Skeletal muscle satellite cell (primary cell): ENCODE measurements at regions not wholly inside any gene's neighbourhood (a gene's known extent, or its start where the extent isn't known, plus 50 kb on each side); places are given as distances from the start of the nearest gene placed in this dataset.

ENCODE experiments used
- H3K27me3 ChIP-seq: 2 replicates; pipeline ENCODE4 v1.7.0; 2013; ENCODE audit warnings: low read length; ENCODE audit not compliant: control insufficient read depth, insufficient read depth
- H3K36me3 ChIP-seq: 2 replicates; pipeline ENCODE4 v1.7.0; 2013; ENCODE audit warnings: mild to moderate bottlenecking, control low read depth, low read length; ENCODE audit not compliant: insufficient read depth
- H3K4me1 ChIP-seq: 2 replicates; pipeline ENCODE4 v1.7.0; 2013; ENCODE audit warnings: low read length; ENCODE audit not compliant: control insufficient read depth, insufficient read depth
- H3K4me2 ChIP-seq: 2 replicates; pipeline ENCODE4 v1.7.0; 2013; ENCODE audit warnings: mild to moderate bottlenecking, low read length
- H3K4me3 ChIP-seq: 2 replicates; pipeline ENCODE4 v1.7.0; 2013; ENCODE audit warnings: low read length
- H3K9ac ChIP-seq: 2 replicates; pipeline ENCODE4 v1.7.0; 2013; ENCODE audit warnings: mild to moderate bottlenecking, low read depth, low read length, moderate library complexity
- H3K9me3 ChIP-seq: replicated peaks from 2 replicates; pipeline ENCODE4 v1.7.0; 2013; ENCODE audit warnings: mild to moderate bottlenecking, control low read depth, low read length

DNA sequence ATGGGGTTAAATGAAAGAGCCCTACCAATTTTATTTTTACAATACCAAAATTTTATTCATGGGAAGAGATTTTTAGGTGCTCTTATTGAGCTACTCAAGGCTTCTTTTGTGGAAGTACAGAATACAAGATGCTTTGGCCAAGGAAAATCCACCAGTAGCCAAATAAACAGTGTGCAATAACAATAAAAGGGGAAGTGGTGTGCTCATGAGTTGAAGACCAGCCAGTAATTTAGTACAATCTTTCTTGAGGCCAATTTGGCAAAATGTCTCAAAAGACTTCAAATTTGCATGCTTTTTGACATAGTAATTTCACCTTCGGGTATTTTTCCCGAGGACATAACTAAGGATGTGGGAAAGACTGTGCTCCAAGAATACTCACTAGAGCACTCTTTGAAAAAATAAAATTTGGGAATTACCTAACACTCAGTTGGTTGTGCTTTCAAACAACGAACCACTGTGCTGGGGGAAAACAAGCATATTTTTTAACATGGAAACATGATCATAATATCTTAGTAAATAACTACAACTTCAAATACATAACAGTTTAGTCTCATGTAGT, 294.0 kb downstream of the DIPK2A start:
- no peak overlapping the region for H3K4me3 ChIP-seq
- H3K9me3 ChIP-seq: no peaks in the 10 kb centered on the region
- peaks cover 4% of the 10 kb centered on the region for H3K4me1 ChIP-seq
- no peak overlapping the region for H3K9ac ChIP-seq
- H3K27me3 ChIP-seq: no peaks in the 10 kb centered on the region
- H3K36me3 ChIP-seq: no peaks in the 10 kb centered on the region
- no peak overlapping the region for H3K4me2 ChIP-seq

DNA sequence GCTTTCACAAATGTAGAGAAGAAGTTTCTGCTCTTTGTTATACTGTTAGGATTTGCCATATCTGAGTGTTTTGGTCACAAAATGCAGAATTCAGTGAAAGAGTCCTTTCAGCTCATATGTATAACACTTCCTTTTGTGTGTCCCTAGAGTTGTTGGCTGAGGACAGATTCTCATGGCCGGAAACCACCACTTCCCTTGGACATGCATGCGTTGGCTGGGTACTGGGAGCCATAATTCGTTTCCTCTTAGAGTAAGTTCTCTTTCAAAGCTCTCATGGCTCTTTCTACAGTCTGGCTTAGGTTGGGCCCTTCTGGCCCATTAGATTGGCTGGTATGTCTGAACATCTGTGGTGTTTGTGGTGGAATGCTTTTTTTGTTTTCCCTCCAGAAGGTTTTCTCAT, 298.5 kb downstream of the DIPK2A start:
- H3K4me3 ChIP-seq: no peak overlapping the region
- no peak overlapping the region for H3K9ac ChIP-seq
- H3K4me2 ChIP-seq: no peak overlapping the region
- peaks cover 11% of the 10 kb centered on the region for H3K4me1 ChIP-seq
- H3K27me3 ChIP-seq: no peaks in the 10 kb centered on the region
- no peaks in the 10 kb centered on the region for H3K36me3 ChIP-seq
- H3K9me3 ChIP-seq: no peaks in the 10 kb centered on the region

DNA sequence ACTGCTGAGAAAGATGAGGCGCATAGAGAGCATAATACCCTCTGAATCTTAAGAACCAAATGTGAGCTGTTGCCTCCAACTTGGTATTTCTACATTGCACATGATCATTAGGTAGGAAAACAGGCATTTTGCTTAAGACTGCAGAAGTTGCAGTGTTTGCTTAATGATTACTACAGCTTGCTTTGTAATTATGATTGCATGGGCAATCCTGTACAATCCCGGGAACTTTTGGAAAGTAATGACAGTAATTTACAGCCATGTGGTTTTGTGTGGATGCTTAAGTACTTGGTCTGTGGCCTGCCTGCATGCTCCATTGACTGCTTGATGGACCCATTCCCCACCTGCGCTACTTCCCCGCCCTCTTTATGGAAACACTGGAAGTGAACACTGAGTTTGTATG, 301.1 kb downstream of the DIPK2A start:
- no peaks in the 10 kb centered on the region for H3K9me3 ChIP-seq

DNA sequence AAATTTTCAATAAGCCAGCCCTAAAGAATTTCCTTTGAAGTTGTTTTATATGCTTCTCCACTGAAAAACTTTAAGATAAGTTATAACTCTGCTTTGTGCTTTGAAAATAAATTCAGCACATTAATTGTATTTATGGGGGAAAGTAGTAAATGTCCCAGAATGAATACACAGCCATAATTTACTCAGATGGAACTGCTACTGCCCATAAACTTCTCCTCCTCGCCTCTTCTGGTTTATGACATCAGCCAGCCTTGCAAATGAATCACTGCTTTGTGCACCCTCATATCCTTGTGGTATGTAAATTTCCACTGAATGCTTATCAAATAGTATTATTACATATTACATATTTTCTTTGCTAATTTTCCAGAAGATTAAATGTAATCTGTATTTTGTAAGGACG, 302.0 kb downstream of the DIPK2A start:
- H3K9me3 ChIP-seq: no peaks in the 10 kb centered on the region
- no peak overlapping the region for H3K4me3 ChIP-seq
- H3K4me2 ChIP-seq: no peak overlapping the region
- H3K4me1 ChIP-seq: peaks cover 8% of the 10 kb centered on the region
- no peaks in the 10 kb centered on the region for H3K36me3 ChIP-seq
- no peaks in the 10 kb centered on the region for H3K27me3 ChIP-seq
- no peak overlapping the region for H3K9ac ChIP-seq

More for the DNA sequence above, 301.1 kb downstream of the DIPK2A start:
- Histone ChIP-seq H3K36me3 (no peaks in the 10 kb centered on the region), H3K4me3 (no peak overlapping the region), H3K9ac (no peak overlapping the region), H3K4me1 (peaks cover 8% of the 10 kb centered on the region), H3K27me3 (no peaks in the 10 kb centered on the region), H3K4me2 (no peak overlapping the region)

DNA sequence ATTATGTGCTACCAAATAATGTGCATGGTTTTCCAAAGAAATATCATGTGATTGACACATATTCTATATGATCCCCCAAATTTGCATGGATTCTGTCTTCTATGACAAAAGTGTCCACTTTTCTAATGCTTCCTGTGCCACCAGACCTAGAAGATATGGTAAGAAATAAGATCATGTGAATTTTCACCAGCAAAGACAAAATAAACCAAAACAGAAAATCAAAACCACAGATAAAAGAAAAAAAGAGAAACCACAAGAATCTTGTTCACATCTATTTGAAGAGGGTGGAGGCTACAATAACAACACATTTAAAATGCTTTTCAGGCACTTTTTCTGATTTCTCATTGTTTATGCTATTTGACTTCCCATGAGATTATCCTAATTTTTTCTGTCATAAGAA, 303.4 kb downstream of the DIPK2A start:
- Histone ChIP-seq H3K4me3 (no peak overlapping the region), H3K36me3 (no peaks in the 10 kb centered on the region), H3K4me1 (peaks cover 8% of the 10 kb centered on the region), H3K9ac (no peak overlapping the region), H3K9me3 (no peaks in the 10 kb centered on the region), H3K4me2 (no peak overlapping the region), H3K27me3 (no peaks in the 10 kb centered on the region)

DNA sequence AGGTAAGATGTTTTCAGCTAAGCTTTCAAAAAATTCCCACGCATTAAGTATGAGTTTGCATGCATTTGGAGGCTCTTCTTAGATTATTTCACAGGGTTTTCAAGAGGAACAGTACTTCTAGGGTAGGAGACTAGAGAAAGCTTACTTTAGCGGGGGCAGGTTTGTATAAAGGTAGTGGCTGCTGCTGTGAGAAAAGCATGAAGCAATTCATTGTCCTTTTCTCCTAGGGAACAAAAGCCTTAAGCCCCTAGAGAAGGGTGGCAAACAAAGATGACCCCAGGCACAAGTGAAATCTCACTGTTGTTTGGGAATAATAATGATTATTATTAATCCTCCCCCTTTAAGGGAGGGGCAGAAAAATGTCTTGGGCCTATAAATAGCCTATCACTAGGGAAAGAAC, 310.7 kb downstream of the DIPK2A start:
- Histone ChIP-seq H3K27me3 (no peaks in the 10 kb centered on the region), H3K4me3 (no peak overlapping the region), H3K9me3 (no peaks in the 10 kb centered on the region), H3K4me1 (no peaks in the 10 kb centered on the region), H3K4me2 (no peak overlapping the region), H3K36me3 (no peaks in the 10 kb centered on the region), H3K9ac (no peak overlapping the region)

DNA sequence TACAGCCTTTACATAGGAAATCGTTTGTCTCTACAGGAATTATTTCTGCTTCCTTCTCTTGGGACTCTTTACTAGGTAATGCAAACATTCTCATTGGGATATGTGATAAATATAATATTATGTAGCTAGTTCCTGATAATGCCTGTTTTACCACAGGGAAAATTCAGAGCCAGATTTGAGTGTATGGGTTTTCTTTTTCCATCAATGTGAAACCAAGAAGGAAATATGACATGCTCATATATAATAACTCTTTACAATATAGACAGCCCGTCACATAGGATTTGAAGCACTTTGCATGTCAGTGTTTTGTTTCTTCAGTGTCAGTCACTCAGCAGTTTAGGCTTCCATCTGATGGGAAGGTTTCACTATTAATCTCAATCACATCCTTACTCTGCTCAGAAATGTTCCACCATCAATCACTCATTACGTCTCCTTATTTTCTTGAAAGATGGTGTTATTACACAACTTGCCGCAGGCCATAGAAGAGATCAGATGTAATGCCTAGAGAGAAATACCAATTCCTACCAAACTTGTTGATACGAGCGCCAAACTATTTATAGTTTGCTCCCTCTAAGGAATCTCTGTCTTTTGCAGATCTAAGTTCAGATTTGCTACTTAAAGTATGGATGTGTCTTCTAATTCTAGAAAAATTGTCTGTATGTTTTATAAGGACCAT, 314.8 kb downstream of the DIPK2A start:
- H3K9ac ChIP-seq: no peak overlapping the region
- no peaks in the 10 kb centered on the region for H3K36me3 ChIP-seq
- no peak overlapping the region for H3K4me3 ChIP-seq

DNA sequence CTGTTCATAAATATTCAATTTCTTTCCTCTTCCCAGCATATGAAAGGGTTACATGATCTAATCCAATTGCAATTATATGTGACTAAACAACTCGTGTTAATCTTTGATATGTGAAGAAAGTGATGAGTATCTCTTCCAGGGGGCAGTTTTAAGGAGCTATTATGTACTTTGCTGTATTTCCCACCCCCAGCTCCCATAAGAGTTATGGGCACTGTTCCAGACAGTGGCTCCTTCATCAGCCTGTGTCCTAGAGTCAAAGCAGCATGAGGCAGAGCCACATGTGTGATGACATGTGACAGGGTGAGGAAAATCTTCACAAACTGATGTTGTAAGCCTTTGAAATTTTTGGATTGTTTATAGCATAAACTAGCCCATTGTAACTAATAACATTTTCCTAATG, 315.4 kb downstream of the DIPK2A start:
- H3K27me3 ChIP-seq: no peaks in the 10 kb centered on the region
- H3K36me3 ChIP-seq: no peaks in the 10 kb centered on the region
- H3K4me3 ChIP-seq: no peak overlapping the region
- H3K9ac ChIP-seq: no peak overlapping the region
- no peak overlapping the region for H3K4me2 ChIP-seq
- no peaks in the 10 kb centered on the region for H3K4me1 ChIP-seq
- H3K9me3 ChIP-seq: no peaks in the 10 kb centered on the region

More for the DNA sequence above, 314.8 kb downstream of the DIPK2A start:
- no peaks in the 10 kb centered on the region for H3K4me1 ChIP-seq
- no peak overlapping the region for H3K4me2 ChIP-seq
- H3K27me3 ChIP-seq: no peaks in the 10 kb centered on the region
- H3K9me3 ChIP-seq: no peaks in the 10 kb centered on the region

DNA sequence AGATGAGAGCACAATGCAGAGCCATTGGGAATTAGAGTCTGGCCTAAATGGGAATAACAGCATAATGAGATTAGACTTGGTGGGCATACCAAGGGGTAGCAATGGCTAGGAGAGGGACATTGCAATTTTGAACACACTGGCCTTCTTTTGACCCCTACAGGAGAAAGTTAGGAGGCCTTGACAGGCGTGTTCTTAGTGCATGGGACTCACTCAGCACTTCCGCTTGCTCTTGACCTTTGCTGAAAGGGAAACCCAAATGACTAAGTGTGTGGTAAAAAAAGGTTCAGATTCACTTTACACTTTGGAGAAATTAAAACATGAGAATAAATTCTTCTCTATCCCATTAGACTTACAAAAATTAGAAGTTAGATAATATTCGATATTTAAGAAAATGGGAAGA, 317.4 kb downstream of the DIPK2A start:
- no peaks in the 10 kb centered on the region for H3K27me3 ChIP-seq
- H3K36me3 ChIP-seq: no peaks in the 10 kb centered on the region
- H3K9me3 ChIP-seq: no peaks in the 10 kb centered on the region
- H3K4me2 ChIP-seq: no peak overlapping the region
- H3K4me1 ChIP-seq: no peaks in the 10 kb centered on the region
- H3K4me3 ChIP-seq: no peak overlapping the region
- H3K9ac ChIP-seq: no peak overlapping the region

DNA sequence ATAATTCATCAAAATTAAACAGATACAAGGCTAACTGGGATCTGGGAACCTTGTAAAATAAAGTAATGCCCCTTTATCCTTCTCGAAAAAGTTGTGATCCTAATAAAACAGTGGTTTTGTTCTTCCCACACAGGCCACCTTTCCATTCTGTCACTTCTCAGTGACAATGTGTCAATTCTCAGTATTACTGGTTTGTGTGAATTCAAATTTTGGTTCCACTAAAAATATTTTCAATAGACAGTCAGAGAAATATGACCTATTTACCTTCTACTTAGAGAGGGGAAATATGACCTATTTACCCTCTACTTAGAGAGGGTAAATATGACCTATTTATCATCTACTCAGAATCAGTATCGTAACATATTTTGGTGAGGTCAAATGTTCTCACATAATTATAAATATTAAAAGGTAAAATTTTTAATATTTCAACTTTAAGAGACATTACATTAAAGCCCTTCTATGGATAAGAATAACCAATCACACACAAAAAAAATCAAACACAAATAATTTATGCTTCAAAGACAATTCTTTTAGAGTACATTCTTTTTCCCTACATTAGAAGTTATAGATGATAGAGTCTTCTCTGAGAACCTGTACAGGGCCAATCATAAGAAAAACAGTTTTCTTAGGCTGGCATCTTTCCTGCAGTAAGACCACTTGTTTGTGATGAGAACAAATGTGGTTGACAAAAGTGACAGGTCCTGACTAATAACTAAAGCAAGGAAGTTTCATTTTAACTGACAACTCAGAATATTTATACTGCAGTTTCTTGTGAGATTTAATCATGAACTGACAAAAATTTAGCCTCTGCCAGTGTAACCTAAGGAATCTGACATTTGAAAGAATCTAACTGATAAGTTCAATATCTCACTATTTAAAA, 323.3 kb downstream of the DIPK2A start:
- no peak overlapping the region for H3K4me2 ChIP-seq
- H3K36me3 ChIP-seq: no peaks in the 10 kb centered on the region
- no peaks in the 10 kb centered on the region for H3K27me3 ChIP-seq
- no peaks in the 10 kb centered on the region for H3K9me3 ChIP-seq
- H3K4me1 ChIP-seq: no peaks in the 10 kb centered on the region
- no peak overlapping the region for H3K9ac ChIP-seq
- no peak overlapping the region for H3K4me3 ChIP-seq

DNA sequence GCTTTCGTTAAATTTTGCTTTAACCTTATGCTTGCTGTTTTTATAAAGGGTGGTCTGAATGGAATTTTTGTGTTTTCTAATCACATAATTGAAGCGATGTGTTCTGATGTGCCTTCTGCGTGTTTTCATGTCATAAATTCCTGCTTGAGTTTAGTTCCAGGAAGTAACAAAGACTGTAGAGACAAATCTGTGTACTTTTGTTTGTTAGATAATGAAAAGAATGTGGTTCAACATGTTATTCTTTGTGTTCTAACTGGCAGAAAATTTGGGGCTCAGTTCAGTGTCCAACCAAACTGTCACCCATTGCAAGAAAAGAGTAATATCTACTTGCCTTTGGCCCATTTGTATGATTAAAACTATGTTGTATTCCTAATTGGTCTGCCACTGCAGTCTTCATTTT, 324.0 kb downstream of the DIPK2A start:
- no peaks in the 10 kb centered on the region for H3K27me3 ChIP-seq
- no peaks in the 10 kb centered on the region for H3K9me3 ChIP-seq
- H3K4me3 ChIP-seq: no peak overlapping the region
- H3K36me3 ChIP-seq: no peaks in the 10 kb centered on the region
- H3K4me2 ChIP-seq: no peak overlapping the region
- no peaks in the 10 kb centered on the region for H3K4me1 ChIP-seq
- no peak overlapping the region for H3K9ac ChIP-seq
